Suprapubic skin (tissue), 4 donors: ENCODE measurements at regions not wholly inside any gene's neighbourhood (a gene's known extent, or its start where the extent isn't known, plus 50 kb on each side); places are given as distances from the start of the nearest gene placed in this dataset.

Experiments used
- DNase-seq, 2 donors: peaks; one replicate each; pipeline ENCODE4 v3.0.0-alpha.2; 2019; ENCODE audit warnings: low spot score in 2 of 2
- H3K27ac ChIP-seq: fragments of 200-600 bp; sonication (generic); one replicate; pipeline ENCODE4 v1.5.1; 2019
- H3K27me3 ChIP-seq: fragments of 200-600 bp; sonication (generic); one replicate; pipeline ENCODE4 v1.5.1; 2019
- H3K36me3 ChIP-seq: fragments of 200-600 bp; sonication (generic); one replicate; pipeline ENCODE4 v1.5.1; 2019
- H3K4me1 ChIP-seq: fragments of 200-600 bp; sonication (generic); one replicate; pipeline ENCODE4 v1.5.1; 2019
- H3K4me3 ChIP-seq: fragments of 200-600 bp; sonication (generic); one replicate; pipeline ENCODE4 v1.5.1; 2019; ENCODE audit warnings: mild to moderate bottlenecking
- H3K9me3 ChIP-seq: fragments of 200-600 bp; sonication (generic); one replicate; pipeline ENCODE4 v1.5.1; 2019
- EP300 ChIP-seq: sonication (generic); formaldehyde crosslinking; IDR thresholded peaks from one replicate; pipeline ENCODE4 v1.6.1; 2017; ENCODE audit warnings: antibody characterized with exemption
- POLR2A ChIP-seq, 2 donors: fragments of 450-650 bp; IDR thresholded peaks; one replicate each; pipeline ENCODE4 v1.6.1; 2017; ENCODE audit warnings: antibody characterized with exemption in 2 of 2, mild to moderate bottlenecking in 2 of 2, moderate library complexity in 2 of 2
- POLR2AphosphoS5 ChIP-seq, 3 donors: sonication (generic); formaldehyde crosslinking; IDR thresholded peaks; one replicate each; pipeline ENCODE4 v1.6.1; 2017; ENCODE audit warnings: antibody characterized with exemption in 3 of 3
- WGBS: methylation state at CpG from one replicate; pipeline ENCODE4 v1.1.5; 2018; 5-methylcytosine and 5-hydroxymethylcytosine counted together
- TF ChIP-seq, protein P1 (sequence below), 2 donors: fragments of 200-600 bp in 1 of 2; fragments of 450-650 bp in 1 of 2; sonication (generic) in 1 of 2; IDR thresholded peaks; one replicate each; pipeline ENCODE4 v1.5.1; 2016 to 2019; ENCODE audit warnings: antibody characterized with exemption in 2 of 2, mild to moderate bottlenecking in 1 of 2, moderate library complexity in 1 of 2

DNA sequence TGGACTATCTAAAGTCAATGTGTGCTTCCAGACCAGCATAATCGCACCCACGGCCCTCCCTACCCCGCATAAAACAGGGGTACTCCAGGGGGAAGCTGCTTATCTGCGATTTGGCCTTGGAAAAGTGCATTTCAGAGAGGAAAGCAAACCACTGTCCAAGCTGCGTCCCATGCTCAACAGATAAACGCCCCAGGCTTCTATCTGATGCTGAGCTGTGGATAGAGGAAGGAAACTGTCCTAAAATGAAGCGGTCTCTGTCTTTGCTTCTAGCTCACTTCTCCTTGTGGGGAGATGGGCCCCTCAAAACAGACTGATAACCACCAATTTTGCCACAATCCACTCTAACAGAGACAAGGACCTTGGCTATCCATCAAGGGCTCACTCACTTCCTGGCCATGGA lies 160.5 kb upstream of the TNRC6C start:
- 78% methylated on average over 7 of the region's 7 CpGs for WGBS
- Histone ChIP-seq H3K36me3 (no peaks in the 10 kb centered on the region), H3K9me3 (no peaks in the 10 kb centered on the region), H3K27ac (no peak overlapping the region), H3K4me3 (no peak overlapping the region), H3K27me3 (peaks cover 24% of the 10 kb centered on the region), H3K4me1 (peaks cover 2% of the 10 kb centered on the region)
- TF ChIP-seq POLR2AphosphoS5 (IDR thresholded peaks at IDR 0.05) (no peak), EP300 (no peak), POLR2A (IDR thresholded peaks at IDR 0.05) (no peak)
- TF ChIP-seq, protein P1, sequence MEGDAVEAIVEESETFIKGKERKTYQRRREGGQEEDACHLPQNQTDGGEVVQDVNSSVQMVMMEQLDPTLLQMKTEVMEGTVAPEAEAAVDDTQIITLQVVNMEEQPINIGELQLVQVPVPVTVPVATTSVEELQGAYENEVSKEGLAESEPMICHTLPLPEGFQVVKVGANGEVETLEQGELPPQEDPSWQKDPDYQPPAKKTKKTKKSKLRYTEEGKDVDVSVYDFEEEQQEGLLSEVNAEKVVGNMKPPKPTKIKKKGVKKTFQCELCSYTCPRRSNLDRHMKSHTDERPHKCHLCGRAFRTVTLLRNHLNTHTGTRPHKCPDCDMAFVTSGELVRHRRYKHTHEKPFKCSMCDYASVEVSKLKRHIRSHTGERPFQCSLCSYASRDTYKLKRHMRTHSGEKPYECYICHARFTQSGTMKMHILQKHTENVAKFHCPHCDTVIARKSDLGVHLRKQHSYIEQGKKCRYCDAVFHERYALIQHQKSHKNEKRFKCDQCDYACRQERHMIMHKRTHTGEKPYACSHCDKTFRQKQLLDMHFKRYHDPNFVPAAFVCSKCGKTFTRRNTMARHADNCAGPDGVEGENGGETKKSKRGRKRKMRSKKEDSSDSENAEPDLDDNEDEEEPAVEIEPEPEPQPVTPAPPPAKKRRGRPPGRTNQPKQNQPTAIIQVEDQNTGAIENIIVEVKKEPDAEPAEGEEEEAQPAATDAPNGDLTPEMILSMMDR (IDR thresholded peaks at IDR 0.05), result no peak
- no peak for DNase-seq

DNA sequence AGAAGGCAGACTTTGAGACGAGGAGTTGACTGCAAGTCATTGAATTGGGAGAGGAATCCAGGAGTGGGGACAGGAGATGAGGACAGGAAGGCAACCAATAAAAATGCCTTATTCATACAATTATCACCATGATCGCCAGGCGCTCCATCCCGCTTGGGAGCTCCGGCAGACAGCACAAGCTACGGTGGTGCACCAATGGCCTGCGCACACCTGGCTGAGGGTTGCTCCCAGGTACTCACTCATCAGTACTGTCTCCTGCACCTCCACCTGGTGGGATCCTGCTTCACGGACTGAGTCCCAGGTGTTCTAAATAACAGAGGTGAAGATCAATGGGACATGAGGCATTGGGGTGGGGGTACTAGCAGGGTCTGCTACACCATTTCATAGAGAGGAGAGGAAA lies 160.0 kb upstream of the TNRC6C start:
- no peak for DNase-seq
- no peak overlapping the region for H3K27ac ChIP-seq
- H3K4me1 ChIP-seq, result peaks cover 2% of the 10 kb centered on the region
- no peak overlapping the region for H3K4me3 ChIP-seq
- H3K27me3 ChIP-seq, result peaks cover 22% of the 10 kb centered on the region
- no peaks in the 10 kb centered on the region for H3K36me3 ChIP-seq
- TF ChIP-seq, protein P1 (IDR thresholded peaks at IDR 0.05), result no peak
- TF ChIP-seq EP300 (no peak), POLR2A (IDR thresholded peaks at IDR 0.05) (no peak), POLR2AphosphoS5 (IDR thresholded peaks at IDR 0.05) (no peak)
- 98% methylated on average over 8 of the region's 8 CpGs for WGBS
- H3K9me3 ChIP-seq, result no peaks in the 10 kb centered on the region

DNA sequence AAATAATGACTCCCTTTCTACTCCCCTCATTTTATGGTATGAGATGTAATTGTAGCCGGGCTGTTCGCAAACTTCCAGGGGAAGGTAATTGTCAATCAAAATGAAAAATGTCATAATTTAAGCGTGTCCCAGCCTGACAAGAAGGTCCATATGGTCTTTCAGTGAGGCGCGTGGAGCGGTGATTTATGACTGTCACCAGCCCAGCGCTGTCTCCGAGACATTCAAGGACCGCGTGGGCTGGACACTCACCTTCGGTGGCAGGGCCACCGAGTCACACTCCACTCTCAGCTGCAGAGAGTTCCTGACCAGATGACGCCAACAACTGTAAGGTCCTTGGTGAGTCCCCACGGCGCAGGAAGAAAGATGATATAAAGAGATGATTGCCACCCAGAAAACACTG lies 157.7 kb upstream of the TNRC6C start:
- H3K9me3 ChIP-seq, result no peaks in the 10 kb centered on the region
- 79% methylated on average over 15 of the region's 15 CpGs for WGBS
- TF ChIP-seq EP300 (no peak), POLR2A (IDR thresholded peaks at IDR 0.05) (no peak), POLR2AphosphoS5 (IDR thresholded peaks at IDR 0.05) (no peak)
- TF ChIP-seq, protein P1 (IDR thresholded peaks at IDR 0.05), result no peak
- peaks cover 2% of the 10 kb centered on the region for H3K4me1 ChIP-seq
- H3K27me3 ChIP-seq, result peaks cover 25% of the 10 kb centered on the region
- H3K36me3 ChIP-seq, result no peaks in the 10 kb centered on the region
- H3K27ac ChIP-seq, result no peak overlapping the region
- H3K4me3 ChIP-seq, result no peak overlapping the region
- no peak for DNase-seq

DNA sequence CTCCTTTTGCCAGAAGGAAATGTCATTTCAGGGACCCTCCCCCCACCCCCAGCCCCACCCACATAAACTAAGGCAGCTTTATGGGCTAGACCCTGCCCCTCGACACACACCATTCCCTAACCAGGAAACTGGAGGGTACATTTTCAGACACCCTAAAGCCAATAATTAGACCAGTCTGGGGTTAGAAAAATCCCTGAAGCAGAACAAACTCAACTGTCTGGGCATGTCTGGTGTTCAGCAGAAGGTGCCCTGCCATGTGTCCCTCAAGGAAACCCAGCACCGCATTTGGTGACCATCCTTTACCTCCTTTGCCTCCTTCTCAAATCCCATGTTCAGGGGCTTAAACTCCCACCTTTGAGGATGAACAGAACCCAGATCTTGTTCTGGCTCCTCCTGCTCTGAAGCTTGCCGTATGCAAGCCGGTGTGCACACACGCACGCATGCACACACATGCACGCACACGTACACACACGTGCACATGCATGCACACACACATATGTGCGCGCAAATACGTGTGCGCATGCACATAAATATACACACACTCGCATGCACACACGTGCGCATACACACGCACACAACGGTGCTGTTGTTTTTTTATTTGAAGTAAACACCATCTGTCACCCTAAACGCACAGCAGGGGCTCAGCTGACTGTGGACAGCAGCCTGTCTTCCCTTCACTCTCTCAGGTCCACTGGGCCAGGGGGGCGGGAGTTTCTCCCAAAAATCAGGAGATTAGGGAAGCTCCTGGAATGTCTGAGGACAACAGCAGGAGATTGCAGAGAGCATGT lies 156.8 kb upstream of the TNRC6C start:
- H3K27me3 ChIP-seq, result peaks cover 22% of the 10 kb centered on the region
- DNase-seq, result no peak
- no peaks in the 10 kb centered on the region for H3K9me3 ChIP-seq
- 82% methylated on average over 20 of the region's 20 CpGs for WGBS
- TF ChIP-seq, protein P1 (IDR thresholded peaks at IDR 0.05), result no peak
- TF ChIP-seq POLR2A (IDR thresholded peaks at IDR 0.05) (no peak), POLR2AphosphoS5 (IDR thresholded peaks at IDR 0.05) (no peak), EP300 (no peak)
- no peaks in the 10 kb centered on the region for H3K4me1 ChIP-seq
- H3K4me3 ChIP-seq, result no peak overlapping the region
- no peak overlapping the region for H3K27ac ChIP-seq
- no peaks in the 10 kb centered on the region for H3K36me3 ChIP-seq

DNA sequence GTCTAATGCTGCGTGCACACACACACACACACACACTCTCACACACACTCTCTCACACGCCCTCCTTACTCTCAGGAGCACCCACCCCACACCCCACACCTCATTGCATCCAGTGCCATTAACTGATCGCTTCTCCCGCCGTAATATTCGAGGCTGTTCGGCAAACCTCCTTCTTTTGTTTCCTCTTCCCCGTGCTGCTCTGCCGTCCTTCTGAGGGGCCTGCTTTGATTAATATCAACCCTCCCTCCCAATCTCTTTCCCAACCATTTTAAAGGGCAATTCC lies 156.2 kb upstream of the TNRC6C start:
- no peak for DNase-seq
- H3K27me3 ChIP-seq, result peaks cover 25% of the 10 kb centered on the region

DNA sequence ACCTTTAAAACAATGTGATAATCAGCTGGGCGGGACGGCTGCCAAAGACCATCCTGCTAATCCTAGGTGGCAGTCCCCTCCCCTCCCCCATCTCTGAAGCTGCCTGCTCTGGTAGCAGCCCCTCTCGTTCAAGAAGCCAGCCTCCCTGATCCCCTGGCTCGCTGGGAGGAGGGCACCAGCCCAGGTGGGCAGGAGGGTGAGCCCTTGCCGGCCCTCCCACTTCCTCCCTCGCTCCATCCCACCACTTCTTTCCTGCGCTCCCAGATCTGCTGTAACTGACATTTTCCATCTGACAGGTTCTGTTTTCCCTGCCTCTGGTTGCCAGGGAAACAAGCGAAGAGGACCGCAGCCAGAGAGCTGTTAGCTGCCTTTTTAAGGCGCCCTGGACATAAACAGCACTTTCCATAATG lies 155.7 kb upstream of the TNRC6C start:
- DNase-seq, result no peak
- Histone ChIP-seq H3K9me3 (no peaks in the 10 kb centered on the region), H3K27ac (no peak overlapping the region), H3K27me3 (peaks cover 26% of the 10 kb centered on the region), H3K36me3 (no peaks in the 10 kb centered on the region), H3K4me1 (no peaks in the 10 kb centered on the region), H3K4me3 (no peak overlapping the region)
- TF ChIP-seq, protein P1 (IDR thresholded peaks at IDR 0.05), result no peak
- TF ChIP-seq POLR2A (IDR thresholded peaks at IDR 0.05) (no peak), POLR2AphosphoS5 (IDR thresholded peaks at IDR 0.05) (no peak), EP300 (no peak)
- WGBS, result 15% methylated on average over 10 of the region's 10 CpGs

More for the DNA sequence above, 156.2 kb upstream of the TNRC6C start:
- H3K4me1 ChIP-seq, result no peaks in the 10 kb centered on the region
- 26% methylated on average over 9 of the region's 9 CpGs for WGBS
- H3K4me3 ChIP-seq, result no peak overlapping the region
- TF ChIP-seq EP300, result no peak
- H3K36me3 ChIP-seq, result no peaks in the 10 kb centered on the region
- H3K9me3 ChIP-seq, result no peaks in the 10 kb centered on the region
- H3K27ac ChIP-seq, result no peak overlapping the region
